ENCODE measurements at regions not wholly inside any gene's neighbourhood (a gene's known extent, or its start where the extent isn't known, plus 50 kb on each side); places are given as distances from the start of the nearest gene placed in this dataset.

GRCh38 chr1:30819244-30819571, 61.6 kb upstream of the LAPTM5 start:
- DNase-seq: no peak

- no peak for DNase-seq
Observed at GRCh38 chr1:30818568-30819243, 61.1 kb upstream of the LAPTM5 start.

- no peak for DNase-seq
Observed at GRCh38 chr1:30817548-30817947, 60.0 kb upstream of the LAPTM5 start.

- no peak for DNase-seq
Observed at GRCh38 chr1:30817077-30817438, 59.5 kb upstream of the LAPTM5 start.

- DNase-seq: peak; percentile 79
Observed at GRCh38 chr1:30816211-30817076, 58.9 kb upstream of the LAPTM5 start.

GRCh38 chr1:30815556-30815955, 58.0 kb upstream of the LAPTM5 start:
- no peak for DNase-seq

- DNase-seq: no peak
Observed at GRCh38 chr1:30814292-30814691, 56.7 kb upstream of the LAPTM5 start.

- DNase-seq: no peak
Observed at GRCh38 chr1:30812076-30812475, 54.5 kb upstream of the LAPTM5 start.

GRCh38 chr1:30811187-30811586, 53.6 kb upstream of the LAPTM5 start:
- no peak for DNase-seq

GRCh38 chr1:30810416-30811080, 53.0 kb upstream of the LAPTM5 start:
- no peak for DNase-seq

GRCh38 chr1:30809514-30810263, 52.1 kb upstream of the LAPTM5 start:
- DNase-seq: no peak

GRCh38 chr1:30808067-30808662, 50.6 kb upstream of the LAPTM5 start:
- DNase-seq: no peak

- DNase-seq: no peak
Observed at GRCh38 chr1:30807318-30808066, 49.9 kb upstream of the LAPTM5 start.

All from left kidney (tissue), 1 donor.